Heart right ventricle (tissue), 16 donors: ENCODE measurements at regions not wholly inside any gene's neighbourhood (a gene's known extent, or its start where the extent isn't known, plus 50 kb on each side); places are given as distances from the start of the nearest gene placed in this dataset.

ENCODE experiments used
- ATAC-seq, 8 donors: fragments of 200-7000 bp; cut with Tn5 transposase; one replicate each; pipeline ENCODE4 v1.9.1; 2020; ENCODE audit warnings: mild to moderate bottlenecking in 8 of 8, moderate library complexity in 8 of 8, moderate number of reproducible peaks in 1 of 8
- DNase-seq, 2 donors: peaks; one replicate each; pipeline ENCODE4 v3.0.0-alpha.2; 2020
- H3K27ac ChIP-seq, 10 donors: fragments of 200-600 bp; sonication (generic) in 2 of 10; one replicate each; pipeline versions ENCODE4 v1.5.0 to v1.8.0; 2020 to 2022; ENCODE audit warnings: mild to moderate bottlenecking in 3 of 10
- H3K27me3 ChIP-seq, 7 donors: fragments of 200-600 bp; one replicate each; pipeline ENCODE4 v1.8.0; 2021 to 2022; ENCODE audit warnings: mild to moderate bottlenecking in 2 of 7
- H3K36me3 ChIP-seq, 9 donors: fragments of 200-600 bp; sonication (generic) in 1 of 9; one replicate each; pipeline versions ENCODE4 v1.5.0 to v1.8.0; 2020 to 2022; ENCODE audit warnings: mild to moderate bottlenecking in 2 of 9
- H3K4me1 ChIP-seq, 9 donors: fragments of 200-600 bp; sonication (generic) in 1 of 9; one replicate each; pipeline versions ENCODE4 v1.5.0 to v1.8.0; 2020 to 2022; ENCODE audit warnings: mild to moderate bottlenecking in 4 of 9
- H3K4me3 ChIP-seq, 10 donors: fragments of 200-600 bp; sonication (generic) in 2 of 10; one replicate each; pipeline versions ENCODE4 v1.5.0 to v1.8.0; 2020 to 2022; ENCODE audit warnings: mild to moderate bottlenecking in 7 of 10, moderate library complexity in 2 of 10
- H3K9me3 ChIP-seq, 11 donors: fragments of 200-600 bp in 10 of 11; sonication (generic) in 2 of 11; one replicate each; pipeline versions ENCODE4 v1.5.0 to v1.8.0; 2013 to 2022; ENCODE audit warnings: mild to moderate bottlenecking in 2 of 11, control low read depth in 1 of 11, moderate library complexity in 1 of 11
- CTCF ChIP-seq, 9 donors: fragments of 200-600 bp; sonication (generic) in 2 of 9; IDR thresholded peaks; one replicate each; pipeline versions ENCODE4 v1.5.0 to v1.8.0; 2021 to 2022; ENCODE audit warnings: antibody characterized with exemption in 9 of 9, mild to moderate bottlenecking in 5 of 9, moderate library complexity in 1 of 9
- WGBS, 2 donors: extraction: QIAGEN DNeasy Blood & Tissue Kit; methylation state at CpG; one replicate each; pipeline ENCODE4 v1.1.7; 2013; ENCODE audit warnings: inconsistent platforms in 1 of 2; 5-methylcytosine and 5-hydroxymethylcytosine counted together
- intact Hi-C, 10 donors: fragments of 100-400 bp; cut with DNase I; formaldehyde crosslinking; loops; one replicate each; pipeline versions ENCODE4 v1.11.1 to v1.14.2; 2022
- donor health status: Arrhythmogenic right ventricular cardiomyopathy.
- donor health status: ischemic (EF 13 %, LVEDD 7.1; RV severe dilation, severe dysfunction).
- donor health status: healthy with polysubstance abuse.
- donor health status: DM: no; HTN: yes; CAD: no.
- donor health status: DM: no; HTN: no; CAD: no.
- donor health status: ischemic (EF 25% LVEDD 6.9; RV normal size, moderate dysfunction).
- donor health status: ischemic (EF 25% LVEDD 5.7; RV mildly dilated, moderate dysfunction).
- donor health status: healthy.
- donor health status: DM: yes; HTN: yes; CAD: no.
- donor health status: Ischemic cardiomyopathy.
- donor health status: ischemic (EF 35%, LVEDD 5.7; RV mildly dilated, moderate dysfunction).
- donor health status: nonischemic (EF 11% LVEDD 7.7; RV severe dilation, severe dysfunction).
- donor health status: DM: yes; HTN: yes; CAD: no.
- donor health status: PGD.
- donor health status: ischemic (EF 29% LVEDD 5.4; RV normal size, mild dysfunction).
- donor health status: nonischemic (EF 23%, LVEDD 6.1; RV moderate dilation, normal function).

- H3K4me1 ChIP-seq = peaks cover 0 to 17% (median 8%) of the 10 kb centered on the region in 9 donors
- 80% methylated on average over 3 of the region's 3 CpGs for WGBS, 2 donors
- no peak for ATAC-seq
Measured at GRCh38 chr3:59483191-59483590, 433.4 kb upstream of the CFAP20DC start.

GRCh38 chr3:59482684-59483083, 432.9 kb upstream of the CFAP20DC start:
- H3K4me1 ChIP-seq = peaks cover 0 to 17% (median 8%) of the 10 kb centered on the region in 9 donors
- H3K9me3 ChIP-seq = no peaks in the 10 kb centered on the region
- H3K36me3 ChIP-seq = no peaks in the 10 kb centered on the region
- no peaks in the 10 kb centered on the region for H3K27me3 ChIP-seq
- no peak overlapping the region for H3K4me3 ChIP-seq
- no peak overlapping the region for H3K27ac ChIP-seq
- whole genome bisulfite sequencing, 2 donors = 72 to 75% methylated on average over 5 of the region's 5 CpGs
- TF ChIP-seq CTCF (IDR thresholded peaks at IDR 0.05) = no peak
- intact Hi-C loops = no loop called here
- DNase-seq = no peak
- ATAC-seq = no peak

More at GRCh38 chr3:59483191-59483590, 433.4 kb upstream of the CFAP20DC start:
- no peaks in the 10 kb centered on the region for H3K27me3 ChIP-seq
- DNase-seq = no peak
- TF ChIP-seq CTCF (IDR thresholded peaks at IDR 0.05) = no peak
- no peaks in the 10 kb centered on the region for H3K36me3 ChIP-seq
- intact Hi-C loops = no loop called here
- no peaks in the 10 kb centered on the region for H3K9me3 ChIP-seq
- H3K4me3 ChIP-seq = no peak overlapping the region
- H3K27ac ChIP-seq = no peak overlapping the region

GRCh38 chr3:59481776-59482400, 432.1 kb upstream of the CFAP20DC start:
- H3K36me3 ChIP-seq = no peaks in the 10 kb centered on the region
- WGBS, 2 donors = 76 to 87% methylated on average over 3 of the region's 3 CpGs
- TF ChIP-seq CTCF (IDR thresholded peaks at IDR 0.05) = no peak
- no peaks in the 10 kb centered on the region for H3K27me3 ChIP-seq
- ATAC-seq (no peak), DNase-seq (no peak)
- intact Hi-C loops = no loop called here
- H3K27ac ChIP-seq = no peak overlapping the region
- no peaks in the 10 kb centered on the region for H3K9me3 ChIP-seq
- no peak overlapping the region for H3K4me3 ChIP-seq
- peaks cover 0 to 13% (median 5%) of the 10 kb centered on the region in 9 donors for H3K4me1 ChIP-seq

- DNase-seq (no peak), ATAC-seq (peak in 1 of 8 donors; percentile 39)
- H3K36me3 ChIP-seq = no peaks in the 10 kb centered on the region
- H3K27me3 ChIP-seq = no peaks in the 10 kb centered on the region
- H3K4me3 ChIP-seq = no peak overlapping the region
- no peak overlapping the region for H3K27ac ChIP-seq
- H3K4me1 ChIP-seq = peaks cover 0 to 11% (median 0%) of the 10 kb centered on the region in 9 donors
- no peak for TF ChIP-seq CTCF (IDR thresholded peaks at IDR 0.05)
- intact Hi-C loops = no loop called here
- WGBS, 2 donors = 66 to 73% methylated on average over 5 of the region's 5 CpGs
- H3K9me3 ChIP-seq = no peaks in the 10 kb centered on the region
Measured at GRCh38 chr3:59480486-59480995, 430.7 kb upstream of the CFAP20DC start.
